NT2/D1 (cell line): ENCODE measurements at regions not wholly inside any gene's neighbourhood (a gene's known extent, or its start where the extent isn't known, plus 50 kb on each side); places are given as distances from the start of the nearest gene placed in this dataset.

ENCODE experiments used
- SUZ12 ChIP-seq: IDR thresholded peaks from 2 replicates; pipeline ENCODE4 v1.6.1; 2011; ENCODE audit not compliant: insufficient read length, insufficient read depth; ENCODE audit errors: extremely low read depth
- YY1 ChIP-seq: IDR thresholded peaks from 2 replicates; pipeline ENCODE4 v1.6.1; 2011; ENCODE audit not compliant: insufficient read length, insufficient read depth

DNA sequence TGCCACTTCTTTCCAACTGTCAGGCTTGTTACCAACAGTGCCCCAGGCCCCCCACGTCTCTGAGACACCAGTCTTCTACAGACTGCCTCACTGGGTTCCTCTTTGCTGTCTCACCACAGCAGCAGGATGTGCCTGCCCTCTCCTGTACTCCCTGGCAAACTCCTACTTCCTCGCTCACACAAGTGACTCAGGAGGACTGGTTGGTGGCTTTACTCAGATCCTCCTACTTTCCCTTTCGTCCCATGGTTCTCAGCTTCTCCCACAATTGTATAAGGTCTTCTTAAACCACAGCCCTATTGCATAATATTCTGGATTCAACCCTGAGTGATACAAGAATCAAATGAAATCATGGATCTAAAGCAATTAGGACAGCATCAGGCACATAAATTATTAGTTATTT, 246.6 kb upstream of the PROK2 start:
- TF ChIP-seq SUZ12: no peak
- no peak for TF ChIP-seq YY1
